ENCODE measurements at regions not wholly inside any gene's neighbourhood (a gene's known extent, or its start where the extent isn't known, plus 50 kb on each side); places are given as distances from the start of the nearest gene placed in this dataset.

GRCh38 chr4:147318586-147318985 is 162.3 kb upstream of the EDNRA start:
- Histone ChIP-seq H3K27me3 (no peaks in the 10 kb centered on the region), H3K27ac (no peak overlapping the region), H3K4me3 (no peak overlapping the region), H3K36me3 (no peaks in the 10 kb centered on the region), H3K9me3 (no peaks in the 10 kb centered on the region), H3K4me1 (peaks cover 0 to 7% (median 0%) of the 10 kb centered on the region in 4 donors)
- TF ChIP-seq EP300 (IDR thresholded peaks at IDR 0.05) = no peak
- TF ChIP-seq POLR2A (IDR thresholded peaks at IDR 0.05) = no peak
- no peak for TF ChIP-seq CTCF (IDR thresholded peaks at IDR 0.05)
- intact Hi-C loops (cut with DNase I) = no loop called here
- WGBS, 2 donors = 62 to 72% methylated on average over 3 of the region's 3 CpGs
- no peak for DNase-seq

DNA sequence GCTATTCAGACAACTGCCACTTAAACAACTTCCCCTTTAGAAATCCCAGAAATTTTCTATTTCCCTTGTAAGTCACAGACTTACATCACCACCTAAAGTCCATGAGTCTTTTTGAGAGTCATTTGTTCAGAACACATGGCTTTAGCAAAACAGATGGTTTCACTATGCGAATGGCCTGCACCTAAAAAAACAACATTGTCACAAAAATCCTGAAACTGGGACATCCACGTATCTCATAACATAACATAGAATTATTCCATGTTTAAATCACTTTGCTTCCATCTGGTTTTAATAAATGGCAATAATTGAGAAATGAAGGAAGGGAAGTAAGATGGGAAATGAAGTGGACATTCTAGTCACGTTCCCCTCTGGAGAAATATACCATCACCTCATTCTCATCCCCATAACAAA is 155.3 kb upstream of the EDNRA start:
- DNase-seq = no peak
- TF ChIP-seq POLR2A (IDR thresholded peaks at IDR 0.05) = no peak
- TF ChIP-seq CTCF (IDR thresholded peaks at IDR 0.05) = no peak
- Histone ChIP-seq H3K4me1 (no peaks in the 10 kb centered on the region), H3K27ac (no peak overlapping the region), H3K36me3 (no peaks in the 10 kb centered on the region), H3K9me3 (no peaks in the 10 kb centered on the region), H3K4me3 (no peak overlapping the region), H3K27me3 (no peaks in the 10 kb centered on the region)
- intact Hi-C loops (cut with DNase I) = no loop called here
- WGBS, 2 donors = 88 to 93% methylated on average over 3 of the region's 3 CpGs

GRCh38 chr4:147326591-147326990 is 154.3 kb upstream of the EDNRA start:
- TF ChIP-seq POLR2A (IDR thresholded peaks at IDR 0.05) (no peak), CTCF (IDR thresholded peaks at IDR 0.05) (no peak), EP300 (IDR thresholded peaks at IDR 0.05) (no peak)
- DNase-seq = no peak
- H3K27me3 ChIP-seq = no peaks in the 10 kb centered on the region
- H3K9me3 ChIP-seq = no peaks in the 10 kb centered on the region
- no peaks in the 10 kb centered on the region for H3K36me3 ChIP-seq
- no peak overlapping the region for H3K4me3 ChIP-seq
- intact Hi-C loops (cut with DNase I) = no loop called here
- H3K4me1 ChIP-seq = no peaks in the 10 kb centered on the region
- H3K27ac ChIP-seq = no peak overlapping the region

DNA sequence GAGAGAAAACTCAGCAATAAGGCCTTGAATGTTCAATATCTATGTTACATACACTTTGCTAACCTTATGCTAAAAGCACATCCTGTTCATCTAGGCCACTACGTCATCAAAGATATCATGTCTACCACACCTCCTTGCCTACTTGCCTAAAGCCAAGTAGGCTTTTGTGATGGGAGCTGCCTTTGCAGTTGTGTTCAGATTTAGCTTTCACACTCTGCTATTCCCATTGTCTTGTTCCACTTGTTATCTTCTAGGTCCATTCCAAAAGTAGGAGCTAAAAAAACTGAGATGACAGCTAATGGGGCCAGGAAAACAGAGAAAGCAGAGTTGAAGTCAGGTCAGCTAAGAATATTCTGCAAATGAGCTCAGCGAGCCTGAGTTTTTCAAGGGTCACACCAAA is 153.6 kb upstream of the EDNRA start:
- H3K4me3 ChIP-seq = no peak overlapping the region
- no peak for DNase-seq
- WGBS, 2 donors = 89% methylated on average over 2 of the region's 2 CpGs
- H3K27ac ChIP-seq = no peak overlapping the region
- intact Hi-C loops (cut with DNase I) = no loop called here
- H3K4me1 ChIP-seq = no peaks in the 10 kb centered on the region
- H3K36me3 ChIP-seq = no peaks in the 10 kb centered on the region
- H3K9me3 ChIP-seq = no peaks in the 10 kb centered on the region
- TF ChIP-seq EP300 (IDR thresholded peaks at IDR 0.05) = no peak
- TF ChIP-seq POLR2A (IDR thresholded peaks at IDR 0.05) = no peak
- TF ChIP-seq POLR2AphosphoS5 (IDR thresholded peaks at IDR 0.05) = no peak
- no peaks in the 10 kb centered on the region for H3K27me3 ChIP-seq

- Histone ChIP-seq H3K27me3 (no peaks in the 10 kb centered on the region), H3K36me3 (no peaks in the 10 kb centered on the region), H3K4me1 (no peaks in the 10 kb centered on the region), H3K4me3 (no peak overlapping the region), H3K9me3 (no peaks in the 10 kb centered on the region), H3K27ac (no peak overlapping the region)
- 34 to 84% methylated on average over 2 of the region's 2 CpGs for WGBS, 2 donors
- TF ChIP-seq EP300 (IDR thresholded peaks at IDR 0.05) (no peak), CTCF (IDR thresholded peaks at IDR 0.05) (no peak), POLR2A (IDR thresholded peaks at IDR 0.05) (no peak), POLR2AphosphoS5 (IDR thresholded peaks at IDR 0.05) (no peak)
- intact Hi-C loops (cut with DNase I) = no loop called here
- DNase-seq = no peak
These were observed 152.7 kb upstream of the EDNRA start for GRCh38 chr4:147328189-147328588.
